SKM-1 treated with dmso at 0.1 percent for 144 hours (cell line): ENCODE measurements at regions not wholly inside any gene's neighbourhood (a gene's known extent, or its start where the extent isn't known, plus 50 kb on each side); places are given as distances from the start of the nearest gene placed in this dataset.
"Not testable (repeated sequence)": the region's sequence is repeated elsewhere in the genome, so short reads cannot be mapped to it uniquely, and the experiment has no call there.

Experiments used
- DNase-seq: peaks from one replicate; lab custom pipeline; 2025; ENCODE audit not compliant: unreplicated experiment; lab: John Stamatoyannopoulos, UW

DNA sequence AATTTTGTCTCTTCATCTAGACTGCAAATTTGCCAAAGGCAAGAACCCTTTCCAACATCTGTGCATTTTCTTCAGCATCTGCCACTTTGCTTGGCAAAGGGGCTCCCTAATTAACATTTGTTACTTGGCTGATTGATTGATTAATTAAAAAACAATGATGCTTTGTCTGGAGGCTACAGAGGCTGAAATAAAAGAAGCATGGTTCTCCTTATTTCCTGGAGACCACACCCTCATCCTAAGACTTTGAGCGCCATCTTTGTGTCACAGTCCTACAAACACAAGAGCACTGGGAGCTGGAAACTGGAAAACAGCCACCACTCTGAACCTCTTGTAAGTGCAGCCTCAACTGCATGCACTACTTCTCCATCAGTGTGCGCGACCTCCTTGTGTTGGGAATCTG is 189.2 kb downstream of the C7orf25 start:
- DNase-seq = no peak

DNA sequence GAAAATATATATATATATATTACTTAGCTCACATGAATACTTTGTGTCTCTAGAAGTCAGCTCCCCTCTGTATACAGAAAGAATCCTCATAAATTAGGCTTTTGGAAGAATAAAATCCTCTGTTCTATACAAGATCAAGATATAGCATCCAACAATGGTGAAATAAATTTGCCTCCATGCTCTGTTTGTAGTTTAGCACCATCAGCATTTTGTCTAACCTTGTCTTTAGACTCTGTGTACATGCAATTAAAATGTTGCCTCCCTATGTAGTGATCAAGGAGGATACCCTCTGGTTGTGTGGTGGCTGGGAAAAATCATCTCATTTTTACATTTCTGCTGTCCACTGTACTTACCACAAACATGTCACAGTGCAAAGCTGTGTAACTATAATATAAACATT is 189.7 kb downstream of the C7orf25 start:
- DNase-seq = no peak

DNA sequence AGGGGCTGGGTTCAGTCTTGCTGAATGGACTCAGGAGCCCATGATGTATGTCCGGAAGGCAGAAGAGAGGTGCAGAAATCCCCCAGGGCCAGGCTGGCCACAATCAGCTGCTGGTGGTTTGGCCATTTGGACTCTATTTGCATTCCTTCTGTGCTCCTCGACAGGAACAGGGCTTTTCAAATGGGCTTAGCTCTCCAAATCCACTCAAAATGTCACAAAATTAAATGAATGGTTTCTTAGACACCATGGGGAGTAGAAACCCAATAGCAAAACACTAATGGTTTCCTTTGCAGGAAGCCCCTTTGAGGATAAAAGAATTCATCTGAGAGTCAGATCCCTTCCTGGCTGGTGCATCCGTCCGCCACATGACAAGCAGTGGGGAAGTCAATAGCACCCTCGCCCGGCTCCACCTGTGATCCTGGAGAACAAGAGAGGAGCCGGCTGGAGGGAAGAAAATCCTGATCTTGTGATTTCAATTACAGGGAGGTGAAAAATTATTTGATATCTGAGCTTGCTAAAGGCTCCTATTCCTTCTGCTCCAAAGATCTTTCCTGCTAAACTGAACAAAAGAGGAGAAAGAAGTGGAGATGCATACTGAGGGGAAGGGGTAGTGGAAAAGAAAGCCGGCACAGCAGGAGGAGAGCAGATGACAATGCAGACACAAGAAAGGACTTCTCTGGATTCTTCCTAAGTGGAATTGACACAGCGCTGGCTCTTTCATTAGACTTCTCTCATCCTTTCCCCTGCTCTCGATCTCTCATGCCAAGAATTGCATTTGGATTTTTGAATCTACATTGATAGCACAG is 190.7 kb downstream of the C7orf25 start:
- no peak for DNase-seq

DNA sequence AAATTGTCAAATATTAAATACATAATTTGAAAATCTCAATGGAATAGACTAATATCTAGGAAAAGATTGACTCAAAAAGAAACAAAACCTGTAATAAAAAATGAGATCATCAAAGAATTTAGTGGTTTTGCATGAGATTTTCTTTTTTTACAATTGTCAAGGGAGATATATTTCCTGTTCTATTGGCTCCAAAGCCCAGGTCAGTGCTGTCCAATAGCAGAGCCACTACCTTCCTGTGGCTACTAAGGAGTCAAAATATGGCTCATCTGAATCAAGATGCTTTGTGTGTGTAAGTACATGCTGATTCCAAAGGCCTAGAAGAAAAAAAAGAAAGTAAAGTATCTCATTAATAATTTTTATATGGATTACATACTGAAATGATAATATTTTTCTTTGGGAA is 191.9 kb downstream of the C7orf25 start:
- DNase-seq = no peak

DNA sequence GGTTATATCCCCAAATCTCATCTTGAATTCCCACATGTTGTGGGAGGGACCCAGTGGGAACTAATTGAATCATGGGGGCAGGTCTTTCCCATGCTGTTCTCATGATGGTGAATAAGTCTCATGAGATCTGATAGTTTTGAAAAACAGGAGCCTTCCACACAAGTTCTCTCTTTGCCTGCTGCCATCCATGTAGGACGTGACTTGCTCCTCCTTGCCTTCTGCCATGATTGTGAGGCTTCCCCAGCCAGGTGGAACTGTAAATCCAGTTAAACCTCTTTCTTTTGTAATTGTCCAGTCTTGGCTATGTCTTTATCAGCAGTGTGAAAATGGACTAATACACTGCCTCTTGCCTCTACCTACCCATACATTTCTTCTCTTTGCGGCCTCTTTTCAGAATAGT is 193.4 kb downstream of the C7orf25 start:
- not testable (repeated sequence) for DNase-seq

DNA sequence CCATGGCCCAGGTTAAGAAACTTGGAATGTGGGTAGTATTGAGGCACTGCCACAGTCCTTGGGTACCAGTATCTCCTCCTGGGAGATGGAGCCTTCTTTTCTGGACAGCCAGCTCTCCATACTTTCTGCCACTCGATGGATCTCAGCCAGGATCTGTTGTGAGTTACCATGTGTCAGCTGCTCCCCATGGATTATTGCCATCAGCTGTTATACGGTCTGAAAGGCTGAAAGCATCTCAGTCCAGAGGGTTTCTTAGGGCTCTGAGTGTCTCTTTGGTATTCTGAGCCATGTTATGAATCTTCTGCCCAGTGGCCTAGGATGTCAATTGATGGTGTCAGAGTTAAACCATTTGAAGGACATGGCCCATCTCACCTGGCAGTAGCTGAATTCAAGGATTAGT is 197.5 kb downstream of the C7orf25 start:
- DNase-seq = no peak

DNA sequence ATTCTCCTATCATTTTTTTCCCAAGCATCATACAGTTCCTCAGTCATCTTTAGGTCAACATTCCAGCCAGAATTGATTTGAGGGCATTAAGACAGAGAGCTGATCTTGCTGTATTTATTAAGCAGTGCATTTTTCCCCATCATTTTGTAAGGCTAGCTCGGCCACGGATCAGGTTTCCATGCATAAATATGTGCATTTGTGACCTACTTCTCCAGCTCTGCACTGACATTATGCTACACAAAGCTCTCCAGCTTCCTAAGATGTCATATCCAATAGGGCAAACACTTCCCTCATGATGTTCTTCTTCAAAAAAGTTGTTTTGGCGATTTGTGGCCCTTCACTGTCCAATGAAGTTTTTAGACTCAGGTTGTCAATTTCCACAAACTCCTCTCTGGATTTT is 202.6 kb downstream of the C7orf25 start:
- DNase-seq = no peak

DNA sequence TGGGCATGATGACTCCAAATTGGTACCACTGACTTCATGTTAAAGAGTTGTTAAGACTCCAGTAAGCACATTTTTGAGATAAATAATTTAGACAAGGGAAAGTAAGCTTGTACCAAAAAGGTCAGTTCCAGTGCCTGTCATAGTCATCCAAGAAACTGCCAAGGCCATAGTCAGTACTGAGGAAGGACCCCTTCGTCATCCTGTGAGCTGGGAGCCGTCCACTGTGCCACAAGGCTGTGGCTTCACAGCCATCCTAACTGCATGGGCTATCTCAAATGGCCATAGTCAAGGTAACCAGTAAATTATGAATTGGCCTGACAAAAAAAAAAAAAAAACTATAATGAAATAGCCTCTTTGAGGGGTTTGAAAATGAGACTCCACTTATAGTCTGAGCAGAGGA is 207.2 kb downstream of the C7orf25 start:
- DNase-seq = no peak

DNA sequence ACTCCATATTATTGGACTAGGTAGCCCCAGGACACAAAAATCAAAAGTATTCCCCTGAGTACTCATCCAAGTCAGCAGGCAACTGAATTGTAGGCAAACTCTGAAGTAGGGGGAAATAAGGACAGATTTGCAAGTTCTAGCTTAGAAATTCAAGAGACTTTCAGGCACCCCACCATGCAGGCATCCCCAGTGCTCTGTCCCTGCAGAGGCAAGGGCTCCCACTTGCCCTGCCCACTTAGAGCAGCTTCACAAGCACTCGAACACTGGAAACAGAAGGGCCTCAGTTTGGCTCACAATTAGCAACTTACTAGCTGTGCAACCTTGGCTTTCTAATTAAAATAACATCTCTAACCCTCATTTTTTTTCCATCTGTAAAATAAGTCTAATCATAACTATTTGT is 209.2 kb downstream of the C7orf25 start:
- no peak for DNase-seq

DNA sequence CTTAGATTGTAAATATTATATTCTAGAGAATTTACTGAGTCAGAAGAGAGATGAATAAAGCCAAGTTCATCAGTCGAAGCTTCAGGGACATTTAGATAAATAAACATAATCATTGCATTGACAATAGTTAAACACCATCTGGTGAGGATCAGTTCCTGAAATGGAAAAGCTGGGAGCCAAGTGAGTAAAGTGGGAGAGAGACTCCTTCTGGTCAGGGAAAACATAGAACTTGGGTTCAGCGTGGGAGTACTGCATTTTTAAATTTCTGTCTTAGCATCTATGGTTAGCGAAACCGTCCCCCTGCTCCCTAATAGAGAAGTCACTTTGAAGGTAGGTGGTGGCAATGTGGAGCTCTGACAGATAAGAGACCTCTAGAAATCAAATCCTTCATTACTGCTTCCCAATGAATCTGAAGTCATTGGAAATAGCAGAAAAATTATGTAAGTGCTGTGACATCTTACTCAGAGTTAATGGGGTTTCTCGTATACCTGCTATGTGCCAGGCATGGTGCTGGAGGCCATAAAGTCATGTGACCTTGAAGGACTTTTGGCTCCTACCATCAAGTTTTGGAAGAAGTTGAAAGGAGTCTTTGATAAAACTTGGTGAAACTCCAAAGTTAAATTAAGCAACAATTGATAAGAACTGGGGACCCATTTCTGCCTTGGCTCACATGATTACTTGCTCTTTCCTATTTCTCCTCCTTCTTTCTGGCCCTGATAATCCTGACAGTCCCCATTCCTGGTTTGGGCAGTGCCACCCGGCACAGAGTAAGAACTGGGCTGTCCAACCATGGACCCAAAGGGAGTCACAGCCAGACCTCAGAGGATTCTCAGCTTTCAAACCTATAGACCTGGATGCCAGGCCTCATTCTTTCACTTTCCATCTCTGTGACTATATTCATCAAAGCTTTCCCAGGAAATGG is 211.2 kb downstream of the C7orf25 start:
- DNase-seq = no peak

DNA sequence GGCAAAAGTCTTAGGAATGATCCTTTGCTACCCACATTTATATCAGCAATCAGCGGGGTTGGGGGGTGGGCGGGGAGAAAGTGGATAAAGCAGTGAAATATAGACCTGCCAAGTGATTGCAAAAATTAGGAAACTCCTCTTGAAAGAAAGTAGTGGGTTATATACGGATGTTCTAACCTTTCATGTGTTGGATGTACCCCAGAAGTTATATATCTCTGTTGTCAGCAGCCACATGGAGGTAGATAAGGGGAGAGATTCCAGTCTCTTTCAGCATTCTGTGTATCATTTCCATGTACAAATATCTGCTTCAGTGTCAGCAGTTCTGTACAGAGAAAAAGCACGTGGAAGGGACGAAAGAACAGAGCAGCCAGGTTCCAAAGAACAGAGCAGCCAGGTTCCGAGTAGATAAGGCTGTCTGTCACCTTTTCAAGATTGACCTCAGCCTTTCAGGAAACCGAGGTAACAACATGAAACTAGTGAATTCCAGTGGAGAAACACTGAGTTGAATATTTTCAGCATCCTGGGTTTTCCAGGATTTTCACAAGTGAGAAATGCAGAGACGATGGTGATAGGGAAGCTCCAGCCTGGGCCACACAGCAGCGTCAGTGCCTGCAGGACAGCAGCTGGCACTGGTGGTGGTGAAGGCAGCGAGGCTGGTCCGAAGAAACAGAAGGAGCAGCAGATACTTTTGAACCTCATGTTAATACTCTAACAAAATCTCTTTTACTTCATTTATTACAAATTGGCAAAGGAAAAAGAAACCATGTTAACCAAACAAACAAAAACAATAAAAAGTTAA is 212.3 kb downstream of the C7orf25 start:
- DNase-seq = no peak

DNA sequence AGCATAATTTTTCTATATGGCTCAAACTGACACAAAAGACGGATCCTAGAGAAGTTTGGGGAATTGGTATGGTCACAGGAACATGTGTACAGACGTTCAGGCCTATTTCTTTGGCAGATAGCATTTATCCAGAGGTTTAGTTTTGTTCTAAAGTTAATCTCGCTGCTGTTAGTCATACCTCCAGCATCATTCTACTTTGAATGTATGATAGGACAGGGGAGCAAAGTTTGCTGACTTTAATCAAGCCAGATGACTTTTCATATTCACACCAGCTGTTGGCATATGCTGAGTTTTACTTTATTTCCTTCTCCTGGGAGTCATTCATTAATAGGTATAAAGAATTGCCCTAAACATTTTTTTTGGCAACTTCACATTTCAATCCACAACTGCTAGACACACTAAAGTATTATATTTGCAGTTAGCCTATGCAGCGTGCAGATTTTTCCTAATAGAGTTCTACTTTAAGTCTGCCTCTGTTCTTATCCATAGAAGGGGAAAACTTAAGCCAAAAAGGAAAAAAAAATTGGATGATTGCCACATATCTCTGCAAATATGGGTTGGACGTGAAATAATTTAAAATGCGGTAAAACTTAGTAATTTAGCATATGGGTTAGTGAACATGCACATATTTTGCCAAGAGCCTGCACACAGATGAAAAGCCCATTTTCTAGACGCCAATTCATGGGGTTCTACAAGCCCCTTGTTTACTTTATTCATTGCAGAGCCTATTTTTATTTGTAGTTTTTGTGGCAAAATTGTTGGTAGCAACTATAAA is 213.1 kb downstream of the C7orf25 start:
- no peak for DNase-seq

DNA sequence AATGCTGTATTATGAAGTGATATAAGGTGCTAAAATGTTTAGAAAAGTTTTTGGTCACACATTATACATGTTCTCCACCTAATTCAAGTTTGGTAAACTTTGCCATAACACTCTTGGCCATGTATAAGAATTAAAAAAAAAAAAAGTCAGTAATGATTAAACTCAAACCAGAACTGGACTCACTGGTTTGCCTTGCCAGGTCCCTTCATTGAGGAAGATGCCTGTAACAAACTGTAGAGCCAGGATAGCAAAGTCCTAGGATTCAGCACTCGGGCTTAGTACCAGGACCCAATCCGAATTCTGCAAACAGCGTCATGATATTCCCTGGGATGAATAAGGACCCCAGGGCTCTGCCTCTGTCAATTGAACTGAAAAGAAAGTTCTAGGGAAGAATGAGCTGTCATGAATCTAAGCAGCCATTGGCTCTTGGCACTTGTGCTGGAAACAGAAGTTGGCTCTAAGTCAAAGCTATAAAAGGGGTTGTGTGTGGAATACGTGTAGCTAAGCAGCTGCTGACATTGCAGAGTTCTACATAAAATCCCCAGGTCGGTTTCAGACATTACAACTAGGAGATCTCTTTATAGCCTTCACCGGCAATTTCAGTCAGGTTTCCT is 216.9 kb downstream of the C7orf25 start:
- no peak for DNase-seq

DNA sequence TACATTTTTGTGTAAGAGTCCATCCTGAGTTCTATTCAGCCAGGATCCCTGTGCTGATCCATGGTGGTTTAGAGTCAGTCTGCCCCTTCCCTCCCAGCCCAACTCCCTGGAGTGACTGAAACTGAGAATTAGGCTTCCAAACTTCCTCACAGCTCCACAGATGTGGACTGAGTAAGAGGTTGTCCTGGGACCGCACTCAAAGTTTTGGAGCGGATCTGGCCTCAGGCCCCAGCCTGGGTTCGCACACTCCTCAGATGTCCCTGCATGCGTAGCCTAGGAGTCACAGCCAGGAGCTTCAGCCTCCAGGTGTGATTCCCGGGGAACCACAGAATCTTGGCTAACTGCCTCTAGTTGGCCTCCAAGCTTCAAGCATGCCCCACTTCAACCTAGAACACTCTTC is 218.1 kb downstream of the C7orf25 start:
- no peak for DNase-seq

DNA sequence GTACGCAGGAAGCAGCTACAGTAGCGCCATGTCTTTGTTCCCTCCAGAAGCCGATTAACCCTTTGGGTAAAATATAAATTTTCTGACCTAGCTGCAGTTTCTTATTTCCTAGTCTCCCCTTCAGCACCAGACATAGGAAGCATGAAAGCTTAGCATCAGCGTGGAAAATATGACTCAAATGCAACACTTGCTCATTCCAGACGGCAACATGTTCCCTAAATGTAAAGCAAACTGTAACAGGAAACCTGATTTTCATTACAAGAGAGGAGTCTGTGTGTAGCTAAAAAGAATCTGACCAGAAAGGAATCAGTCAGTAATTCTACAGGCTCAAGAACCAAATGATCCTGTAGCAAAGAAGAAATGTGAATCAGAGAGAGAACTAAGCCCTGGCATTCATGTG is 219.2 kb downstream of the C7orf25 start:
- DNase-seq = no peak

DNA sequence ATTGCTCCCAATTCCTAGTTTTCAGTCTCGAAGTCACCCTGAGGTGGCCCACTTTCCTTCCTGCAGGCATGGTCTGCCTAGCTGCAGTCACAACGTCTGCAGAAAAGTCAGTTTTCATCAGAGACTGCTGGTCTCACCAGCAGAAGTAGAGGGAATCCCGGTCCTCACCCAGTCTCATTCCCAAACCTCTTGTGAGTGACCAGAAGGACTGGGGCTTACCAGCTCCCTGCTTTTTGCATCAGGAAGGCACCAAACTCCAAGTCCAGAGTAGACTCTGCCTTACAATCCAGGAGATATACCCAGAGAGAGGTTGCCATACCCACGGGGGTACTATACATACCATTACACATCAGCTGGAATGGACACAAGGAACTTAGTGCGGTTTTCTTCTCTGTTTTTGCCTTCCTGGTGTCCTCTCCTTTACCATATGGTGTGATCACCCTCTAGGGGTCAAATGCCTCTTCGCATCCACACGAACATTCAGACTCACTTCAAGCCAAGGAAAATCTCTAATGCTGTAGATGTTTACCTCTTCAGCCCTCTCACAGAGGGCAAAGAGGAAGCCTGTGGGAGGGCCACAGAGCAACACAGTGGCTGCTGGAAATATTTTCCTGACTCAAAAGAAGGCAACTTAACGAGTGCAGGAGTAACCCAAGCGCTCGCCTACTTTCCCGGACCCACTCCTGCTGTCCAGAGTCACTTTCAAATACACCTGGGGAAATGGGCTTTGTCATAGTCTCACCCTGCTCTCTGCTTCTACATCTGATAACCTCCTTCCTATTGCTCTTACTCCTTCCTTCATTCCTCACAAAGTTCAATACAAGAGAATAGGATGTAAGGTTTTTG is 220.9 kb downstream of the C7orf25 start:
- peak; percentile 28 for DNase-seq

DNA sequence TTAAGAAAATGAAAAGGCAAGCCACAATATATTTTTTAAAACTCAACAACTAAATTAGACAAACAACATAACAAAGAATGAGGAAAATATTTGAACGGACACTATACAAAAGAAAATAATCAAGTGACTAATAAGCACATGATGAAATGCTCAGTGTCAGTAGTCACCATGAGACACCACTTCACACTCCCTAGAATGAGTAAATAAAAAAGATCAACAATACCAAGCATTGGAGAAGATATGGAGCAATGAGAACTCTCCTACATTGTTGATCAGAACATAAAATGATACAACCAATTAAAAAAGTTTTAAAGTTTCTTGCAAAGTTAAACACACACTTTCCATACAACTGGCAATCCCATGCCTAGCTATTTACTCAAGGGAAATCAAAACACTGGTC is 222.2 kb downstream of the C7orf25 start:
- no peak for DNase-seq

DNA sequence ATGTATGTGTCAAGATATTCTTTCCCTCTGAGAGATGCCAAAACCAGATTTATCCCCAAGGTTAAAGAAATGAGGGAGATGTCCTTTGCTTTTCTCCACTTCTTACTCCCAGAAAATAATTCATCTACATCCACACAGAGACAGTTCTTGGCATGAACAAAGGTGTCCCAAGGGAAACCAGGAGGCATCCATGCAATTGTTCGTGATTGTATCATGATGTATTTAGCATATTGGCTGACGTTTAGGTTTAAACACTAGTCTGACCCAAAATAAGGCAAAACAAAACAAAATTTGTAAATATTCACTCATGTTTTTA is 223.9 kb downstream of the C7orf25 start:
- no peak for DNase-seq

DNA sequence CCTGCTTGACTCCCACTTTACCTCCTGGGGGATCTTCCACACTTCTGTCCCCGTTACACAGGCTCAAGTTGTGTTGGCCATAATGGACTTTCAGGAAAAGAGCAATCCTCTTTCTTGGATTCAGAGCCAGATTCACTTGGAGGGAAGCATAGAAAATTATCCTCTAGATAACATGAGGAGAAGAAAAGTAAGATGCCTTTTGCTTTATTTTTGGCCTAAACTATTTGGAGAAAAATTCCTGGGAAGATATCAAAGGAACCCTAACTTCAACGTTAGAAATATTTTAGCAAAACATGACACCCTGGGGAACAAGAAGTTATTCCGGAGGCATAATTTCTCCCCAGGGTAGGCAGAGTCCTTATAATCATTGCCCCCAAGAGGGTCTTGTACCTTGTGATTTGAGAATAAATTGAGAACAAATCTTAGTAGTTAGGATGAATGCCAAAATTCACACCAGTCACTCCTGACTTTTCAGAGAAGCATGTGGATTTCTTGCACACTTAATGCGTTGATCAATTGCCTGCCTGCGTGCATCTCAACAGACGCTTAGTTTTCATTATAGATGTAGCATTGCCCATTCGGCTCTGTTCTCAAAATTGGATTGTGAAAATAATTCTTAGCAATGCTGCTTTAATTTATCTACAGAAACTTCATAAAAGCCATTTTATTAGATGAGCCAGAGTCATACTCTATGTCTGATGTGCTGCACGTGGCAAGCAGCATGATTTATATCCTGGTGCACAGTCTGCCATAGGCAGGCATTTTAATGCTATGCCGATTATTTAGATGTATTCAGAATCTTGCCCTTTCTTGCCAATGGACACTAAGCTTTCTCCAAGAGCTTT is 224.4 kb downstream of the C7orf25 start:
- DNase-seq = no peak
